T-cell (primary cell): ENCODE measurements at regions not wholly inside any gene's neighbourhood (a gene's known extent, or its start where the extent isn't known, plus 50 kb on each side); places are given as distances from the start of the nearest gene placed in this dataset.

Experiments used
- ATAC-seq, 4 experiments: fragments of 200-7000 bp in 3 of 4; fragments of 150-1000 bp in 1 of 4; cut with Tn5 transposase; replicated peaks in 1 of 4; 1 replicate in 3 of 4; 2 replicates in 1 of 4; pipeline ENCODE4 v1.10.0; 2021; ENCODE audit warnings: moderate library complexity in 3 of 4, mild to moderate bottlenecking in 2 of 4, moderate number of reproducible peaks in 1 of 4
- CTCF ChIA-PET, 2 donors: fragments of 300-600 bp; sonication (Branson Sonifier 250); formaldehyde crosslinking; loops; one replicate each; lab custom pipeline; 2022; ENCODE audit warnings: antibody characterized with exemption in 2 of 2; lab: Charles Lee
- POLR2A ChIA-PET, 2 donors: fragments of 300-600 bp; sonication (Branson Sonifier 250); formaldehyde crosslinking; loops; one replicate each; lab custom pipeline; 2022; ENCODE audit warnings: antibody characterized with exemption in 2 of 2; lab: Charles Lee
- DNase-seq, 35 experiments: peaks; one replicate each; pipeline versions ENCODE4 v3.0.0 to v3.0.0-alpha.2; 2013 to 2023
- H3K27ac ChIP-seq: one replicate; pipeline ENCODE4 v1.5.1; 2013; ENCODE audit warnings: low read length
- H3K27me3 ChIP-seq, 2 experiments: replicated peaks in 1 of 2; 1 replicate in 1 of 2; 2 replicates in 1 of 2; pipeline versions ENCODE4 v1.6.1 to v1.7.0; 2013; ENCODE audit warnings: low read length in 1 of 2, mixed read lengths in 1 of 2; ENCODE audit not compliant: control insufficient read depth in 2 of 2, insufficient read depth in 2 of 2; ENCODE audit errors: extremely low read depth in 1 of 2
- H3K36me3 ChIP-seq, 2 donors: 1 replicate in 1 of 2; 2 replicates in 1 of 2; pipeline versions ENCODE4 v1.6.1 to v1.7.0; 2013; ENCODE audit warnings: low read length in 1 of 2; ENCODE audit not compliant: control insufficient read depth in 2 of 2, insufficient read depth in 1 of 2; ENCODE audit errors: extremely low read depth in 1 of 2
- H3K4me1 ChIP-seq, 2 experiments: 1 replicate in 1 of 2; 2 replicates in 1 of 2; pipeline versions ENCODE4 v1.6.1 to v1.7.0; 2013; ENCODE audit warnings: low read length in 2 of 2, mixed read lengths in 1 of 2; ENCODE audit not compliant: insufficient read depth in 2 of 2, control insufficient read depth in 1 of 2; ENCODE audit errors: extremely low read depth in 1 of 2
- H3K4me3 ChIP-seq, 2 donors: 1 replicate in 1 of 2; 2 replicates in 1 of 2; pipeline versions ENCODE4 v1.5.1 to v1.7.0; 2013; ENCODE audit warnings: mild to moderate bottlenecking in 2 of 2, low read length in 1 of 2, moderate library complexity in 1 of 2; ENCODE audit not compliant: control insufficient read depth in 1 of 2; ENCODE audit errors: extremely low read depth in 1 of 2
- H3K9me3 ChIP-seq: 2 replicates; pipeline ENCODE4 v1.7.0; 2013
- H3K27ac Mint-ChIP-seq, 2 donors: one replicate each; pipeline ENCODE4 v1.8.0; 2020 to 2021; ENCODE audit warnings: mild to moderate bottlenecking in 2 of 2, mixed read lengths in 2 of 2
- H3K27me3 Mint-ChIP-seq, 2 donors: one replicate each; pipeline ENCODE4 v1.8.0; 2021 to 2022; ENCODE audit warnings: mixed read lengths in 2 of 2
- H3K36me3 Mint-ChIP-seq: one replicate; pipeline ENCODE4 v1.8.0; 2021; ENCODE audit warnings: mixed read lengths
- H3K4me1 Mint-ChIP-seq, 3 donors: one replicate each; pipeline ENCODE4 v1.8.0; 2020 to 2022; ENCODE audit warnings: mixed read lengths in 3 of 3, mild to moderate bottlenecking in 1 of 3
- H3K4me3 Mint-ChIP-seq, 3 donors: one replicate each; pipeline ENCODE4 v1.8.0; 2020 to 2022; ENCODE audit warnings: mild to moderate bottlenecking in 3 of 3, mixed read lengths in 3 of 3, moderate library complexity in 3 of 3
- H3K9me3 Mint-ChIP-seq, 3 donors: one replicate each; pipeline ENCODE4 v1.8.0; 2020 to 2022; ENCODE audit warnings: mixed read lengths in 3 of 3
- WGBS: methylation state at CpG from one replicate; pipeline ENCODE4 v1.1.5; 2013; ENCODE audit warnings: missing lambda C conversion rate; ENCODE audit not compliant: insufficient coverage; 5-methylcytosine and 5-hydroxymethylcytosine counted together

- no peaks in the 10 kb centered on the region for H3K4me1 ChIP-seq
- no peaks in the 10 kb centered on the region for H3K36me3 ChIP-seq
- no peak for ATAC-seq
- no peak overlapping the region for H3K4me3 ChIP-seq
- ChIA-PET CTCF (no interaction called here), POLR2A (no interaction called here)
- 83% methylated on average over 2 of the region's 3 CpGs for WGBS
- H3K9me3 Mint-ChIP-seq = peaks cover 0 to 6% (median 0%) of the 10 kb centered on the region in 3 donors
- H3K9me3 ChIP-seq = no peaks in the 10 kb centered on the region
- peaks cover 0 to 10% of the 10 kb centered on the region in 2 experiments for H3K27me3 ChIP-seq
- DNase-seq = no peak
- H3K4me1 Mint-ChIP-seq = no peaks in the 10 kb centered on the region
- no peak overlapping the region for H3K27ac Mint-ChIP-seq
- no peak overlapping the region for H3K27ac ChIP-seq
- peaks cover 5 to 21% of the 10 kb centered on the region in 2 donors for H3K27me3 Mint-ChIP-seq
- no peaks in the 10 kb centered on the region for H3K36me3 Mint-ChIP-seq
- no peak overlapping the region for H3K4me3 Mint-ChIP-seq
Observed at GRCh38 chr4:18213576-18214198, 192.1 kb upstream of the LCORL start.

GRCh38 chr4:18209448-18209847, 187.9 kb upstream of the LCORL start:
- Mint-ChIP-seq H3K27me3 (peaks cover 5 to 21% of the 10 kb centered on the region in 2 donors), H3K27ac (no peak overlapping the region), H3K9me3 (peaks cover 0 to 6% (median 0%) of the 10 kb centered on the region in 3 donors), H3K4me1 (no peaks in the 10 kb centered on the region), H3K36me3 (no peaks in the 10 kb centered on the region), H3K4me3 (no peak overlapping the region)
- DNase-seq = no peak
- no peaks in the 10 kb centered on the region for H3K36me3 ChIP-seq
- no peak overlapping the region for H3K4me3 ChIP-seq
- CTCF ChIA-PET = no interaction called here
- no peak for ATAC-seq
- no peaks in the 10 kb centered on the region for H3K4me1 ChIP-seq
- H3K27me3 ChIP-seq = peaks cover 0 to 10% of the 10 kb centered on the region in 2 experiments
- POLR2A ChIA-PET = no interaction called here
- no peak overlapping the region for H3K27ac ChIP-seq
- no peaks in the 10 kb centered on the region for H3K9me3 ChIP-seq

GRCh38 chr4:18203966-18204365, 182.4 kb upstream of the LCORL start:
- DNase-seq = no peak
- Histone ChIP-seq H3K36me3 (no peaks in the 10 kb centered on the region), H3K27me3 (peaks cover 0 to under 1% of the 10 kb centered on the region in 2 experiments), H3K4me3 (no peak overlapping the region), H3K27ac (no peak overlapping the region), H3K9me3 (no peaks in the 10 kb centered on the region), H3K4me1 (no peaks in the 10 kb centered on the region)
- no peak for ATAC-seq
- Mint-ChIP-seq H3K27ac (no peak overlapping the region), H3K9me3 (no peaks in the 10 kb centered on the region), H3K4me3 (no peak overlapping the region), H3K36me3 (no peaks in the 10 kb centered on the region), H3K27me3 (peaks cover 0 to 18% of the 10 kb centered on the region in 2 donors), H3K4me1 (no peaks in the 10 kb centered on the region)
- ChIA-PET POLR2A (no interaction called here), CTCF (no interaction called here)
- WGBS = 50% methylated on average over 1 of the region's 3 CpGs

- Mint-ChIP-seq H3K4me1 (no peaks in the 10 kb centered on the region), H3K27ac (no peak overlapping the region), H3K27me3 (peaks cover 1 to 26% of the 10 kb centered on the region in 2 donors), H3K9me3 (no peaks in the 10 kb centered on the region), H3K36me3 (no peaks in the 10 kb centered on the region), H3K4me3 (no peak overlapping the region)
- DNase-seq (no peak), ATAC-seq (no peak)
- POLR2A ChIA-PET = no interaction called here
- Histone ChIP-seq H3K27me3 (peaks cover 0 to 2% of the 10 kb centered on the region in 2 experiments), H3K4me3 (no peak overlapping the region), H3K27ac (no peak overlapping the region), H3K36me3 (no peaks in the 10 kb centered on the region), H3K9me3 (no peaks in the 10 kb centered on the region), H3K4me1 (no peaks in the 10 kb centered on the region)
- CTCF ChIA-PET = interaction anchor here in 1 of 2 donors (0.6 kb wide), 1 partner anchor 530 kb away, joined by 3 read pairs; no protein-coding TSS in a partner anchor
- 71% methylated on average over 1 of the region's 7 CpGs for WGBS
Observed at GRCh38 chr4:18202486-18202885, 180.9 kb upstream of the LCORL start.

GRCh38 chr4:18201885-18202284, 180.3 kb upstream of the LCORL start:
- no peaks in the 10 kb centered on the region for H3K4me1 ChIP-seq
- no peak for DNase-seq
- Mint-ChIP-seq H3K4me3 (no peak overlapping the region), H3K36me3 (no peaks in the 10 kb centered on the region), H3K4me1 (no peaks in the 10 kb centered on the region), H3K27me3 (peaks cover 2 to 27% of the 10 kb centered on the region in 2 donors), H3K27ac (no peak overlapping the region), H3K9me3 (no peaks in the 10 kb centered on the region)
- no peaks in the 10 kb centered on the region for H3K9me3 ChIP-seq
- no peak overlapping the region for H3K4me3 ChIP-seq
- no CpG with 5 or more reads among the region's 3 CpGs for WGBS
- H3K27ac ChIP-seq = no peak overlapping the region
- H3K36me3 ChIP-seq = no peaks in the 10 kb centered on the region
- ChIA-PET CTCF (no interaction called here), POLR2A (no interaction called here)
- peaks cover 0 to 2% of the 10 kb centered on the region in 2 experiments for H3K27me3 ChIP-seq
- ATAC-seq = no peak

GRCh38 chr4:18198653-18199052, 177.1 kb upstream of the LCORL start:
- peaks cover 0 to 2% of the 10 kb centered on the region in 2 experiments for H3K27me3 ChIP-seq
- no peaks in the 10 kb centered on the region for H3K36me3 ChIP-seq
- H3K4me1 Mint-ChIP-seq = no peaks in the 10 kb centered on the region
- DNase-seq (no peak), ATAC-seq (no peak)
- no peak overlapping the region for H3K4me3 Mint-ChIP-seq
- CTCF ChIA-PET = no interaction called here
- no peak overlapping the region for H3K27ac ChIP-seq
- H3K9me3 Mint-ChIP-seq = no peaks in the 10 kb centered on the region
- H3K27ac Mint-ChIP-seq = no peak overlapping the region
- 56% methylated on average over 3 of the region's 6 CpGs for WGBS
- H3K36me3 Mint-ChIP-seq = no peaks in the 10 kb centered on the region
- H3K27me3 Mint-ChIP-seq = peaks cover 5 to 46% of the 10 kb centered on the region in 2 donors
- H3K4me3 ChIP-seq = no peak overlapping the region
- H3K4me1 ChIP-seq = no peaks in the 10 kb centered on the region
- no peaks in the 10 kb centered on the region for H3K9me3 ChIP-seq
- POLR2A ChIA-PET = no interaction called here

GRCh38 chr4:18197467-18197866, 175.9 kb upstream of the LCORL start:
- no peak for DNase-seq
- Histone ChIP-seq H3K9me3 (no peaks in the 10 kb centered on the region), H3K27ac (no peak overlapping the region), H3K27me3 (peaks cover 0 to 2% of the 10 kb centered on the region in 2 experiments), H3K4me1 (no peaks in the 10 kb centered on the region), H3K36me3 (no peaks in the 10 kb centered on the region), H3K4me3 (no peak overlapping the region)
- Mint-ChIP-seq H3K27me3 (peaks cover 7 to 47% of the 10 kb centered on the region in 2 donors), H3K36me3 (no peaks in the 10 kb centered on the region), H3K4me1 (no peaks in the 10 kb centered on the region), H3K4me3 (no peak overlapping the region), H3K9me3 (no peaks in the 10 kb centered on the region), H3K27ac (no peak overlapping the region)
- WGBS = no CpG with 5 or more reads among the region's 5 CpGs
- ChIA-PET CTCF (no interaction called here), POLR2A (no interaction called here)
- ATAC-seq = no peak
